ENCODE measurements at regions not wholly inside any gene's neighbourhood (a gene's known extent, or its start where the extent isn't known, plus 50 kb on each side); places are given as distances from the start of the nearest gene placed in this dataset.
"Not testable (repeated sequence)": the region's sequence is repeated elsewhere in the genome, so short reads cannot be mapped to it uniquely, and the experiment has no call there.

GRCh38 chr21:34274001-34274400 lies 89.8 kb upstream of the KCNE2 start:
- DNase-seq = no peak

- DNase-seq = no peak
These were observed 86.9 kb upstream of the KCNE2 start for GRCh38 chr21:34276711-34277425.

- no peak for DNase-seq
These were observed 85.4 kb upstream of the KCNE2 start for GRCh38 chr21:34278451-34278850.

- no peak for DNase-seq
These were observed 84.5 kb upstream of the KCNE2 start for GRCh38 chr21:34279285-34279684.

GRCh38 chr21:34279883-34280282 lies 83.9 kb upstream of the KCNE2 start:
- DNase-seq = no peak

GRCh38 chr21:34280389-34280795 lies 83.4 kb upstream of the KCNE2 start:
- DNase-seq = no peak

GRCh38 chr21:34280959-34281358 lies 82.8 kb upstream of the KCNE2 start:
- no peak for DNase-seq

GRCh38 chr21:34282223-34282622 lies 81.6 kb upstream of the KCNE2 start:
- no peak for DNase-seq

GRCh38 chr21:34284666-34285065 lies 79.1 kb upstream of the KCNE2 start:
- DNase-seq = no peak

GRCh38 chr21:34288042-34288441 lies 75.8 kb upstream of the KCNE2 start:
- not testable (repeated sequence) for DNase-seq

GRCh38 chr21:34289856-34290255 lies 74.0 kb upstream of the KCNE2 start:
- no peak for DNase-seq

- no peak for DNase-seq
These were observed 66.9 kb upstream of the KCNE2 start for GRCh38 chr21:34296878-34297277.

- DNase-seq = no peak
These were observed 65.2 kb upstream of the KCNE2 start for GRCh38 chr21:34298534-34299167.

GRCh38 chr21:34299168-34299539 lies 64.7 kb upstream of the KCNE2 start:
- no peak for DNase-seq

- DNase-seq = no peak
These were observed 61.3 kb upstream of the KCNE2 start for GRCh38 chr21:34302521-34302920.

GRCh38 chr21:34305605-34306604 lies 57.9 kb upstream of the KCNE2 start:
- DNase-seq = no peak

- no peak for DNase-seq
These were observed 55.7 kb upstream of the KCNE2 start for GRCh38 chr21:34307991-34308532.

- no peak for DNase-seq
These were observed 52.1 kb upstream of the KCNE2 start for GRCh38 chr21:34311561-34312330.

GRCh38 chr21:34313116-34313515 lies 50.7 kb upstream of the KCNE2 start:
- DNase-seq = no peak
